WTC11 (cell line): ENCODE measurements at regions not wholly inside any gene's neighbourhood (a gene's known extent, or its start where the extent isn't known, plus 50 kb on each side); places are given as distances from the start of the nearest gene placed in this dataset.

Source experiments
- ATAC-seq: fragments of 200-7000 bp; cut with Tn5 transposase; 2 replicates; pipeline ENCODE4 v1.10.0; 2021; ENCODE audit warnings: mild to moderate bottlenecking, moderate library complexity
- CTCF ChIA-PET: fragments of 300-600 bp; sonication (Branson Sonifier 250); formaldehyde crosslinking; loops from one replicate; lab custom pipeline; 2021; ENCODE audit warnings: antibody characterized with exemption; lab: Charles Lee
- POLR2A ChIA-PET: fragments of 350-600 bp; sonication (Branson Sonifier 250); formaldehyde crosslinking; loops from one replicate; lab custom pipeline; 2021; ENCODE audit warnings: antibody characterized with exemption; lab: Charles Lee
- DNase-seq: peaks from one replicate; pipeline ENCODE4 v3.0.0; 2021; ENCODE audit warnings: low spot score
- H3K27ac Mint-ChIP-seq: 2 replicates; pipeline ENCODE4 v1.8.0; 2021; ENCODE audit warnings: mixed read lengths
- H3K27me3 Mint-ChIP-seq: 2 replicates; pipeline ENCODE4 v1.8.0; 2021; ENCODE audit warnings: low read depth, mild to moderate bottlenecking, moderate library complexity, mixed read lengths
- H3K36me3 Mint-ChIP-seq: 2 replicates; pipeline ENCODE4 v1.8.0; 2021; ENCODE audit warnings: mixed read lengths
- H3K4me1 Mint-ChIP-seq: 2 replicates; pipeline ENCODE4 v1.8.0; 2022; ENCODE audit warnings: mixed read lengths
- H3K4me3 Mint-ChIP-seq: 2 replicates; pipeline ENCODE4 v1.8.0; 2021; ENCODE audit warnings: mild to moderate bottlenecking, moderate library complexity, mixed read lengths
- H3K9me3 Mint-ChIP-seq: 2 replicates; pipeline ENCODE4 v1.8.0; 2021; ENCODE audit warnings: mixed read lengths
- AR ChIP-seq: fragments of 250-450 bp; sonication (Bioruptor Pico); IDR thresholded peaks from 2 replicates; pipeline ENCODE4 v1.9.0; 2021; ENCODE audit warnings: mild to moderate bottlenecking
- E2F1 ChIP-seq: sonication (generic); formaldehyde crosslinking; IDR thresholded peaks from 2 replicates; pipeline ENCODE4 v1.8.0; 2022; ENCODE audit warnings: mild to moderate bottlenecking, missing genetic modification reagents
- FOXK1 ChIP-seq: sonication (generic); formaldehyde crosslinking; IDR thresholded peaks from 2 replicates; pipeline ENCODE4 v1.8.0; 2022; ENCODE audit warnings: mild to moderate bottlenecking, moderate library complexity, missing genetic modification reagents
- FOXP4 ChIP-seq: sonication (generic); formaldehyde crosslinking; IDR thresholded peaks from 2 replicates; pipeline ENCODE4 v1.8.0; 2022; ENCODE audit warnings: mild to moderate bottlenecking, missing genetic modification reagents
- MLX ChIP-seq: sonication (generic); formaldehyde crosslinking; IDR thresholded peaks from 2 replicates; pipeline ENCODE4 v1.8.1; 2023; ENCODE audit warnings: mild to moderate bottlenecking, missing genetic modification reagents, moderate library complexity
- NFYB ChIP-seq: sonication (generic); formaldehyde crosslinking; conservative IDR thresholded peaks from 2 replicates; pipeline ENCODE4 v1.8.0; 2022; ENCODE audit warnings: low read depth, missing genetic modification reagents
- NR2C2 ChIP-seq: sonication (generic); formaldehyde crosslinking; IDR thresholded peaks from 2 replicates; pipeline ENCODE4 v1.8.0; 2022; ENCODE audit warnings: mild to moderate bottlenecking, missing genetic modification reagents
- PREB ChIP-seq: sonication (generic); formaldehyde crosslinking; IDR thresholded peaks from 2 replicates; pipeline ENCODE4 v1.8.1; 2022; ENCODE audit warnings: mild to moderate bottlenecking, missing genetic modification reagents, moderate library complexity, borderline replicate concordance
- SMAD3 ChIP-seq: sonication (generic); formaldehyde crosslinking; IDR thresholded peaks from 2 replicates; pipeline ENCODE4 v1.8.0; 2022; ENCODE audit warnings: missing genetic modification reagents, mild to moderate bottlenecking, borderline replicate concordance
- TEAD1 ChIP-seq: sonication (generic); formaldehyde crosslinking; IDR thresholded peaks from 2 replicates; pipeline ENCODE4 v1.8.0; 2022; ENCODE audit warnings: mild to moderate bottlenecking, missing genetic modification reagents
- USF2 ChIP-seq: sonication (generic); formaldehyde crosslinking; IDR thresholded peaks from 2 replicates; pipeline ENCODE4 v1.8.1; 2023; ENCODE audit warnings: mild to moderate bottlenecking, missing genetic modification reagents, moderate library complexity
- ZBTB21 ChIP-seq: sonication (generic); formaldehyde crosslinking; IDR thresholded peaks from 2 replicates; pipeline ENCODE4 v1.8.1; 2023; ENCODE audit warnings: mild to moderate bottlenecking, missing genetic modification reagents, borderline replicate concordance
- ZNF281 ChIP-seq: sonication (generic); formaldehyde crosslinking; IDR thresholded peaks from 2 replicates; pipeline ENCODE4 v1.8.0; 2023; ENCODE audit warnings: mild to moderate bottlenecking, missing genetic modification reagents
- ZNF317 ChIP-seq: sonication (generic); formaldehyde crosslinking; IDR thresholded peaks from 2 replicates; pipeline ENCODE4 v1.8.1; 2023; ENCODE audit warnings: low read depth, mild to moderate bottlenecking, moderate library complexity, missing genetic modification reagents, borderline replicate concordance
- ZNF532 ChIP-seq: fragments of 250-450 bp; sonication (Bioruptor Pico); IDR thresholded peaks from 2 replicates; pipeline ENCODE4 v1.9.0; 2021; ENCODE audit warnings: mild to moderate bottlenecking, borderline replicate concordance

- no peak for TF ChIP-seq ZNF532 (CRISPR knock-in tag)
- no peak for TF ChIP-seq USF2 (CRISPR knock-in tag)
- no peak for TF ChIP-seq ZNF281 (CRISPR knock-in tag)
- no peak for TF ChIP-seq ZNF317
- no peak for TF ChIP-seq ZBTB21 (CRISPR knock-in tag)
- TF ChIP-seq NFYB (CRISPR knock-in tag), result no peak
These were observed 298.1 kb downstream of the GALR1 start (continued) for GRCh38 chr18:77547757-77548156.

- POLR2A ChIA-PET, result no interaction called here
- peak overlapping the region; percentile 78 for H3K27ac Mint-ChIP-seq
- ATAC-seq (no peak), DNase-seq (no peak)
- H3K4me1 Mint-ChIP-seq, result no peaks in the 10 kb centered on the region
- no peaks in the 10 kb centered on the region; the same call in 1 of the 2 replicates for H3K36me3 Mint-ChIP-seq
- no peak for TF ChIP-seq E2F1 (CRISPR knock-in tag)
- no peak for TF ChIP-seq FOXP4 (CRISPR knock-in tag)
- no peak for TF ChIP-seq NR2C2 (CRISPR knock-in tag)
- TF ChIP-seq TEAD1 (CRISPR knock-in tag), result no peak
- no peak for TF ChIP-seq PREB
- no peak for TF ChIP-seq FOXK1
- TF ChIP-seq SMAD3 (CRISPR knock-in tag), result no peak
- TF ChIP-seq MLX, result no peak
- TF ChIP-seq AR (CRISPR knock-in tag), result no peak
- no peak for TF ChIP-seq USF2 (CRISPR knock-in tag)
- H3K4me3 Mint-ChIP-seq, result no peak overlapping the region
- CTCF ChIA-PET, result no interaction called here
- H3K9me3 Mint-ChIP-seq, result peaks cover 3% of the 10 kb centered on the region
- H3K27me3 Mint-ChIP-seq, result no peaks in the 10 kb centered on the region
These were observed 299.3 kb downstream of the GALR1 start for GRCh38 chr18:77548790-77549420.
